Chondrocyte (in vitro differentiated cells): ENCODE measurements at regions not wholly inside any gene's neighbourhood (a gene's known extent, or its start where the extent isn't known, plus 50 kb on each side); places are given as distances from the start of the nearest gene placed in this dataset.
"Not testable (repeated sequence)": the region's sequence is repeated elsewhere in the genome, so short reads cannot be mapped to it uniquely, and the experiment has no call there.

Source experiments
- DNase-seq: peaks from one replicate; pipeline ENCODE4 v3.0.0; 2021; ENCODE audit warnings: mixed read lengths, low spot score
- H3K27ac Mint-ChIP-seq: one replicate; pipeline ENCODE4 v1.8.0; 2021; ENCODE audit warnings: mild to moderate bottlenecking, moderate library complexity, mixed read lengths; ENCODE audit not compliant: unreplicated experiment
- H3K27me3 Mint-ChIP-seq: 2 replicates; pipeline ENCODE4 v1.8.0; 2021; ENCODE audit warnings: low read depth, mixed read lengths
- H3K36me3 Mint-ChIP-seq: 2 replicates; pipeline ENCODE4 v1.8.0; 2021; ENCODE audit warnings: low read depth, mixed read lengths
- H3K4me1 Mint-ChIP-seq: 2 replicates; pipeline ENCODE4 v1.8.0; 2021; ENCODE audit warnings: low read depth, mild to moderate bottlenecking, mixed read lengths
- H3K4me3 Mint-ChIP-seq: one replicate; pipeline ENCODE4 v1.8.0; 2021; ENCODE audit warnings: mild to moderate bottlenecking, moderate library complexity, mixed read lengths; ENCODE audit not compliant: unreplicated experiment
- H3K9me3 Mint-ChIP-seq: 2 replicates; pipeline ENCODE4 v1.8.0; 2021; ENCODE audit warnings: low read depth, mixed read lengths
- CTCF ChIP-seq: fragments of 200-600 bp; sonication (generic); IDR thresholded peaks from 2 replicates; pipeline ENCODE4 v1.5.0; 2021; ENCODE audit warnings: antibody characterized with exemption, mild to moderate bottlenecking, moderate library complexity

- H3K36me3 Mint-ChIP-seq, result no peaks in the 10 kb centered on the region
- no peak for DNase-seq
- TF ChIP-seq CTCF, result no peak
- H3K27ac Mint-ChIP-seq, result no peak overlapping the region
- no peaks in the 10 kb centered on the region for H3K4me1 Mint-ChIP-seq
- peaks cover 5% of the 10 kb centered on the region for H3K27me3 Mint-ChIP-seq
- no peak overlapping the region for H3K4me3 Mint-ChIP-seq
- no peaks in the 10 kb centered on the region for H3K9me3 Mint-ChIP-seq
Observed at GRCh38 chr2:109049022-109049421, 60.0 kb upstream of the EDAR start.

DNA sequence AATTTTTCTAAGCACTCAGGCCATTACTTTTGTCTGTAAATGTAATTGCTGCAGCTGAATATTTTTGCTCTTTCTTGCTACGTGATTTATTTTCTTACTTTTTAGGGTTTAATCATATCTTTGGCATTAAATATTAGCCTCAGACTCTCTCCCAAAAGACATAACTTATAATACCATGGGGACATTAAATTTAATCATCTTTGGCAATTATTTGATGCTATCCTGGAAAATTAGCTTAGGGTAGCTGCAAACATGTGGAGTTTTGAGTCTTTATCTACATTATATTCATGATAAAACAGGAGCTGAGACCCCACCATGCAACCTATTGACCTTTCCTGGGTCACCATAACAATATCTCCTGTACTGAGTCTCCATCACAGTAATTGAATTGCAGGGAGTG is 59.1 kb upstream of the EDAR start:
- Mint-ChIP-seq H3K4me1 (no peaks in the 10 kb centered on the region), H3K27me3 (peaks cover 11% of the 10 kb centered on the region), H3K9me3 (no peaks in the 10 kb centered on the region), H3K27ac (no peak overlapping the region), H3K4me3 (no peak overlapping the region), H3K36me3 (no peaks in the 10 kb centered on the region)
- TF ChIP-seq CTCF, result no peak
- no peak for DNase-seq

- not testable (repeated sequence) for H3K27ac Mint-ChIP-seq, DNase-seq, H3K4me1 Mint-ChIP-seq, H3K4me3 Mint-ChIP-seq, H3K9me3 Mint-ChIP-seq, H3K36me3 Mint-ChIP-seq
- H3K27me3 Mint-ChIP-seq, result peaks cover 12% of the 10 kb centered on the region
Observed at GRCh38 chr2:109047569-109047968, 58.5 kb upstream of the EDAR start.

- Mint-ChIP-seq H3K4me1 (no peaks in the 10 kb centered on the region), H3K36me3 (no peaks in the 10 kb centered on the region), H3K9me3 (no peaks in the 10 kb centered on the region), H3K27ac (no peak overlapping the region), H3K27me3 (peaks cover 16% of the 10 kb centered on the region), H3K4me3 (no peak overlapping the region)
- TF ChIP-seq CTCF, result no peak
- no peak for DNase-seq
Observed at GRCh38 chr2:109046925-109047508, 58.0 kb upstream of the EDAR start.

GRCh38 chr2:109045505-109045904 is 56.5 kb upstream of the EDAR start:
- Mint-ChIP-seq H3K27ac (no peak overlapping the region), H3K36me3 (no peaks in the 10 kb centered on the region), H3K9me3 (no peaks in the 10 kb centered on the region), H3K4me1 (no peaks in the 10 kb centered on the region), H3K4me3 (no peak overlapping the region), H3K27me3 (peaks cover 17% of the 10 kb centered on the region)
- no peak for TF ChIP-seq CTCF
- DNase-seq, result no peak

DNA sequence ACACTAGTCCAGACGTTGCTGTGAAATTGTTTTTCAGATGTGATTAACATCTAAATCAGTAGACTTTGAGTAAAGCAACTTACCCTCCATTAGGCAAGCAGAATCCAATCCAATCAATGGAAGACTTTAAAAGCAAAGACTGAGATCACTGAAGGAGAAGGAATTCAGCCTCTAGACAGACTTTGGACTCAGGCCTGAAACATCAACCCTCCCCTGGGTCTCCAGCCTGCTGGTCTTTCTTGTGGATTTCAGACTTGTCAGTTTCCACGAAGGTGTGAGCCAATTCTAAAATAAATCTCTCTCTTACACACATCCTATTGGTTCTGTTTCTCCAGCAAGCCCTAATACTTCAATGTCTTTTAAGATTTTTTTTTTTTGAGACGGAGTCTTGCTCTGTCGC is 50.0 kb upstream of the EDAR start:
- no peak overlapping the region for H3K4me3 Mint-ChIP-seq
- H3K9me3 Mint-ChIP-seq, result no peaks in the 10 kb centered on the region
- H3K27ac Mint-ChIP-seq, result no peak overlapping the region
- no peaks in the 10 kb centered on the region for H3K4me1 Mint-ChIP-seq
- H3K27me3 Mint-ChIP-seq, result peaks cover 29% of the 10 kb centered on the region
- no peak for TF ChIP-seq CTCF
- no peak for DNase-seq
- H3K36me3 Mint-ChIP-seq, result peaks cover 2% of the 10 kb centered on the region
